ENCODE measurements at regions not wholly inside any gene's neighbourhood (a gene's known extent, or its start where the extent isn't known, plus 50 kb on each side); places are given as distances from the start of the nearest gene placed in this dataset.

- no peaks in the 10 kb centered on the region for H3K4me1 ChIP-seq (ENCODE audit: insufficient read depth, low read length)
- TF ChIP-seq, protein P1, sequence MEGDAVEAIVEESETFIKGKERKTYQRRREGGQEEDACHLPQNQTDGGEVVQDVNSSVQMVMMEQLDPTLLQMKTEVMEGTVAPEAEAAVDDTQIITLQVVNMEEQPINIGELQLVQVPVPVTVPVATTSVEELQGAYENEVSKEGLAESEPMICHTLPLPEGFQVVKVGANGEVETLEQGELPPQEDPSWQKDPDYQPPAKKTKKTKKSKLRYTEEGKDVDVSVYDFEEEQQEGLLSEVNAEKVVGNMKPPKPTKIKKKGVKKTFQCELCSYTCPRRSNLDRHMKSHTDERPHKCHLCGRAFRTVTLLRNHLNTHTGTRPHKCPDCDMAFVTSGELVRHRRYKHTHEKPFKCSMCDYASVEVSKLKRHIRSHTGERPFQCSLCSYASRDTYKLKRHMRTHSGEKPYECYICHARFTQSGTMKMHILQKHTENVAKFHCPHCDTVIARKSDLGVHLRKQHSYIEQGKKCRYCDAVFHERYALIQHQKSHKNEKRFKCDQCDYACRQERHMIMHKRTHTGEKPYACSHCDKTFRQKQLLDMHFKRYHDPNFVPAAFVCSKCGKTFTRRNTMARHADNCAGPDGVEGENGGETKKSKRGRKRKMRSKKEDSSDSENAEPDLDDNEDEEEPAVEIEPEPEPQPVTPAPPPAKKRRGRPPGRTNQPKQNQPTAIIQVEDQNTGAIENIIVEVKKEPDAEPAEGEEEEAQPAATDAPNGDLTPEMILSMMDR (IDR thresholded peaks at IDR 0.05) = no peak
- ChIA-PET CTCF (no interaction called here), POLR2A (no interaction called here)
- H3K27ac Mint-ChIP-seq = no peak overlapping the region
- H3K9me3 Mint-ChIP-seq = peaks cover 5% of the 10 kb centered on the region
- peaks cover 0 to 4% of the 10 kb centered on the region in 2 experiments for H3K9me3 ChIP-seq (ENCODE audit: control insufficient read depth in 1 of 2, insufficient read depth in 1 of 2, low read length in 2 of 2)
- intact Hi-C loops (cut with DNase I, micrococcal nuclease) = no loop called here
- no peaks in the 10 kb centered on the region for H3K4me1 Mint-ChIP-seq (ENCODE audit: low read depth)
- no peaks in the 10 kb centered on the region for H3K27me3 Mint-ChIP-seq
- H3K36me3 Mint-ChIP-seq (ENCODE audit: low read depth) = no peaks in the 10 kb centered on the region
- H3K27ac ChIP-seq (ENCODE audit: low read depth in 1 of 2, low read length in 2 of 2) = no peak overlapping the region
- DNase-seq (no peak), ATAC-seq (ENCODE audit: poor library complexity) (no peak)
- no peak overlapping the region for H3K4me3 ChIP-seq (ENCODE audit: low read length)
- H3K4me3 Mint-ChIP-seq = no peak overlapping the region
- no peaks in the 10 kb centered on the region for H3K27me3 ChIP-seq (ENCODE audit: control insufficient read depth in 1 of 2, insufficient read depth in 2 of 2, low read length in 2 of 2)
- no peaks in the 10 kb centered on the region for H3K36me3 ChIP-seq (ENCODE audit: insufficient read depth, low read length)
Observed at GRCh38 chr3:145272684-145273083, 888.3 kb downstream of the PLOD2 start.

- no peak overlapping the region for H3K4me3 ChIP-seq (ENCODE audit: low read length)
- TF ChIP-seq, protein P1 (IDR thresholded peaks at IDR 0.05) = no peak
- H3K27ac Mint-ChIP-seq = no peak overlapping the region
Observed at GRCh38 chr3:145282505-145282904, 878.5 kb downstream of the PLOD2 start.

DNA sequence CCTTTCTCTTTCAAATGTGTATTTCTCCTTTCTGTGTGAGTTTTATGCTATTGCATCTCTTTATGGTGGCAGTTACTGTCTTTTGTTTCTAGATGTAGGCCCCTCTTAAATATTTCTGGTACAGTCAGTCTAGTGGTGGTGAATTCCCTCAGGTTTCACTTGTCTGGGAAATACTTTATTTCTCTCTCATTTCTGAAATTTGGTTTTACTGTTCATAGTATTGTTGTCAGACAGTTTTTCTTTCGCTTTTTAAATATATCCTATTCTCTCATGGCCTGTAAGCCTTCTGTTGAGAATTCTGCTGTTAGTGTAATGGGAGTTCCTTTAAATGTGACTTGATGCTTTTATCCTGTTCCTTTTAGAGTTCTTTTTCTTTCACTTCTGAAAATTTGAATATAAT is 874.0 kb downstream of the PLOD2 start:
- Mint-ChIP-seq H3K36me3 (ENCODE audit: low read depth) (no peaks in the 10 kb centered on the region), H3K27ac (no peak overlapping the region), H3K9me3 (peaks cover 10% of the 10 kb centered on the region), H3K4me3 (no peak overlapping the region), H3K27me3 (no peaks in the 10 kb centered on the region), H3K4me1 (ENCODE audit: low read depth) (no peaks in the 10 kb centered on the region)
- DNase-seq (no peak), ATAC-seq (ENCODE audit: poor library complexity) (no peak)
- Histone ChIP-seq H3K27ac (ENCODE audit: low read depth in 1 of 2, low read length in 2 of 2) (no peak overlapping the region), H3K4me3 (ENCODE audit: low read length) (no peak overlapping the region), H3K27me3 (ENCODE audit: control insufficient read depth in 1 of 2, insufficient read depth in 2 of 2, low read length in 2 of 2) (no peaks in the 10 kb centered on the region), H3K9me3 (ENCODE audit: control insufficient read depth in 1 of 2, insufficient read depth in 1 of 2, low read length in 2 of 2) (peaks cover 0 to 3% of the 10 kb centered on the region in 2 experiments), H3K4me1 (ENCODE audit: insufficient read depth, low read length) (no peaks in the 10 kb centered on the region), H3K36me3 (ENCODE audit: insufficient read depth, low read length) (no peaks in the 10 kb centered on the region)
- TF ChIP-seq, protein P1 (IDR thresholded peaks at IDR 0.05) = no peak
- intact Hi-C loops (cut with DNase I, micrococcal nuclease) = no loop called here
- POLR2A ChIA-PET = no interaction called here
- CTCF ChIA-PET = no interaction called here

More at GRCh38 chr3:145282505-145282904, 878.5 kb downstream of the PLOD2 start:
- Mint-ChIP-seq H3K4me3 (no peak overlapping the region), H3K4me1 (ENCODE audit: low read depth) (no peaks in the 10 kb centered on the region), H3K27me3 (no peaks in the 10 kb centered on the region), H3K36me3 (ENCODE audit: low read depth) (no peaks in the 10 kb centered on the region), H3K9me3 (peaks cover 9% of the 10 kb centered on the region)
- Histone ChIP-seq H3K9me3 (ENCODE audit: control insufficient read depth in 1 of 2, insufficient read depth in 1 of 2, low read length in 2 of 2) (no peaks in the 10 kb centered on the region), H3K36me3 (ENCODE audit: insufficient read depth, low read length) (no peaks in the 10 kb centered on the region), H3K4me1 (ENCODE audit: insufficient read depth, low read length) (no peaks in the 10 kb centered on the region), H3K27ac (ENCODE audit: low read depth in 1 of 2, low read length in 2 of 2) (no peak overlapping the region), H3K27me3 (ENCODE audit: control insufficient read depth in 1 of 2, insufficient read depth in 2 of 2, low read length in 2 of 2) (no peaks in the 10 kb centered on the region)
- DNase-seq (no peak), ATAC-seq (ENCODE audit: poor library complexity) (no peak)
- intact Hi-C loops (cut with DNase I, micrococcal nuclease) = no loop called here
- ChIA-PET POLR2A (no interaction called here), CTCF (no interaction called here)
